HG03378 (cell line): ENCODE measurements at regions not wholly inside any gene's neighbourhood (a gene's known extent, or its start where the extent isn't known, plus 50 kb on each side); places are given as distances from the start of the nearest gene placed in this dataset.

Experiments
- ATAC-seq: cut with Tn5 transposase; IDR thresholded peaks from one replicate; pipeline ENCODE4 v1.9.1; 2021; ENCODE audit warnings: mild to moderate bottlenecking, moderate library complexity; ENCODE audit not compliant: unreplicated experiment

GRCh38 chr15:96087180-96087884 lies 243.2 kb upstream of the NR2F2 start:
- ATAC-seq: no peak

- no peak for ATAC-seq
These were observed 241.8 kb upstream of the NR2F2 start for GRCh38 chr15:96088650-96089049.

GRCh38 chr15:96089405-96090058 lies 241.0 kb upstream of the NR2F2 start:
- ATAC-seq: no peak

GRCh38 chr15:96092186-96092585 lies 238.3 kb upstream of the NR2F2 start:
- ATAC-seq: no peak

GRCh38 chr15:96093063-96093462 lies 237.4 kb upstream of the NR2F2 start:
- ATAC-seq: no peak

GRCh38 chr15:96097661-96098060 lies 232.8 kb upstream of the NR2F2 start:
- ATAC-seq: no peak

GRCh38 chr15:96102631-96103030 lies 227.9 kb upstream of the NR2F2 start:
- no peak for ATAC-seq

- ATAC-seq: no peak
These were observed 224.3 kb upstream of the NR2F2 start for GRCh38 chr15:96106181-96106580.

GRCh38 chr15:96106628-96107027 lies 223.9 kb upstream of the NR2F2 start:
- ATAC-seq: no peak

- no peak for ATAC-seq
These were observed 222.6 kb upstream of the NR2F2 start for GRCh38 chr15:96107916-96108315.

GRCh38 chr15:96108405-96108804 lies 222.1 kb upstream of the NR2F2 start:
- ATAC-seq: no peak

GRCh38 chr15:96109820-96110219 lies 220.7 kb upstream of the NR2F2 start:
- no peak for ATAC-seq

GRCh38 chr15:96112018-96112417 lies 218.5 kb upstream of the NR2F2 start:
- ATAC-seq: no peak

GRCh38 chr15:96115642-96116041 lies 214.9 kb upstream of the NR2F2 start:
- ATAC-seq: no peak

- ATAC-seq: no peak
These were observed 213.2 kb upstream of the NR2F2 start for GRCh38 chr15:96117270-96117669.

GRCh38 chr15:96119734-96120133 lies 210.8 kb upstream of the NR2F2 start:
- no peak for ATAC-seq

GRCh38 chr15:96121086-96121920 lies 209.2 kb upstream of the NR2F2 start:
- no peak for ATAC-seq

- ATAC-seq: no peak
These were observed 208.1 kb upstream of the NR2F2 start for GRCh38 chr15:96122077-96123027.

- ATAC-seq: no peak
These were observed 207.5 kb upstream of the NR2F2 start for GRCh38 chr15:96123028-96123400.

- ATAC-seq: no peak
These were observed 206.8 kb upstream of the NR2F2 start for GRCh38 chr15:96123630-96124187.
